BE2C (cell line): ENCODE measurements at regions not wholly inside any gene's neighbourhood (a gene's known extent, or its start where the extent isn't known, plus 50 kb on each side); places are given as distances from the start of the nearest gene placed in this dataset.

ENCODE experiments used
- DNase-seq: peaks from one replicate; pipeline ENCODE4 v3.0.0-alpha.2; 2020
- H3K27me3 ChIP-seq: fragments of 250-450 bp; sonication (Bioruptor Pico); 2 replicates; pipeline ENCODE4 v1.5.1; 2020; ENCODE audit warnings: mild to moderate bottlenecking
- H3K36me3 ChIP-seq: fragments of 250-450 bp; sonication (Bioruptor Pico); 2 replicates; pipeline ENCODE4 v1.5.1; 2020; ENCODE audit warnings: mild to moderate bottlenecking
- H3K4me1 ChIP-seq: fragments of 250-450 bp; sonication (Bioruptor Pico); 2 replicates; pipeline ENCODE4 v1.5.1; 2020
- H3K4me3 ChIP-seq: 2 replicates; pipeline ENCODE4 v1.5.1; 2011; ENCODE audit warnings: low read depth, low read length
- H3K9me3 ChIP-seq: fragments of 250-450 bp; sonication (Bioruptor Pico); 2 replicates; pipeline ENCODE4 v1.5.1; 2020
- CTCF ChIP-seq: IDR thresholded peaks from 2 replicates; pipeline ENCODE4 v1.5.1; 2012; ENCODE audit warnings: mild to moderate bottlenecking, low read depth, low read length

GRCh38 chr2:64243081-64244036 is 99.1 kb upstream of the PELI1 start:
- H3K4me3 ChIP-seq, result no peak overlapping the region
- H3K4me1 ChIP-seq, result no peaks in the 10 kb centered on the region
- TF ChIP-seq CTCF, result no peak
- no peaks in the 10 kb centered on the region for H3K9me3 ChIP-seq
- H3K27me3 ChIP-seq, result no peaks in the 10 kb centered on the region
- no peaks in the 10 kb centered on the region for H3K36me3 ChIP-seq
- DNase-seq, result no peak

- Histone ChIP-seq H3K4me3 (no peak overlapping the region), H3K4me1 (no peaks in the 10 kb centered on the region), H3K9me3 (no peaks in the 10 kb centered on the region), H3K27me3 (no peaks in the 10 kb centered on the region), H3K36me3 (no peaks in the 10 kb centered on the region)
- no peak for TF ChIP-seq CTCF
- no peak for DNase-seq
Measured at GRCh38 chr2:64244037-64244416, 99.8 kb upstream of the PELI1 start.

GRCh38 chr2:64245631-64246030 is 101.4 kb upstream of the PELI1 start:
- Histone ChIP-seq H3K27me3 (no peaks in the 10 kb centered on the region), H3K4me1 (no peaks in the 10 kb centered on the region), H3K36me3 (no peaks in the 10 kb centered on the region), H3K4me3 (no peak overlapping the region), H3K9me3 (no peaks in the 10 kb centered on the region)
- no peak for DNase-seq
- TF ChIP-seq CTCF, result no peak

GRCh38 chr2:64246962-64247361 is 102.7 kb upstream of the PELI1 start:
- no peak for TF ChIP-seq CTCF
- Histone ChIP-seq H3K9me3 (no peaks in the 10 kb centered on the region), H3K27me3 (no peaks in the 10 kb centered on the region)

GRCh38 chr2:64249426-64249825 is 105.2 kb upstream of the PELI1 start:
- no peaks in the 10 kb centered on the region for H3K36me3 ChIP-seq
- no peak overlapping the region for H3K4me3 ChIP-seq
- TF ChIP-seq CTCF, result no peak
- H3K9me3 ChIP-seq, result no peaks in the 10 kb centered on the region
- no peak for DNase-seq
- H3K27me3 ChIP-seq, result no peaks in the 10 kb centered on the region
- no peaks in the 10 kb centered on the region for H3K4me1 ChIP-seq

More at GRCh38 chr2:64246962-64247361, 102.7 kb upstream of the PELI1 start:
- Histone ChIP-seq H3K4me3 (no peak overlapping the region), H3K4me1 (no peaks in the 10 kb centered on the region), H3K36me3 (no peaks in the 10 kb centered on the region)
- no peak for DNase-seq

- no peaks in the 10 kb centered on the region for H3K36me3 ChIP-seq
- no peak for TF ChIP-seq CTCF
- H3K9me3 ChIP-seq, result no peaks in the 10 kb centered on the region
- no peaks in the 10 kb centered on the region for H3K27me3 ChIP-seq
- H3K4me1 ChIP-seq, result no peaks in the 10 kb centered on the region
- no peak overlapping the region for H3K4me3 ChIP-seq
- no peak for DNase-seq
Measured at GRCh38 chr2:64250063-64250462, 105.8 kb upstream of the PELI1 start.
